NOMO-1 treated with dmso at 0.1 percent for 144 hours (cell line): ENCODE measurements at regions not wholly inside any gene's neighbourhood (a gene's known extent, or its start where the extent isn't known, plus 50 kb on each side); places are given as distances from the start of the nearest gene placed in this dataset.
A peak's percentile ranks its signal among the peaks of the same experiment; 100 is the strongest.

Source experiments
- DNase-seq: peaks from one replicate; lab custom pipeline; 2025; ENCODE audit not compliant: unreplicated experiment; lab: John Stamatoyannopoulos, UW

GRCh38 chr5:124474528-124475215, 271.8 kb downstream of the ZNF608 start:
- DNase-seq: no peak

GRCh38 chr5:124468671-124469411, 277.6 kb downstream of the ZNF608 start:
- no peak for DNase-seq

GRCh38 chr5:124467745-124468144, 278.7 kb downstream of the ZNF608 start:
- DNase-seq: no peak

- DNase-seq: no peak
Observed at GRCh38 chr5:124466011-124466410, 280.4 kb downstream of the ZNF608 start.

DNA sequence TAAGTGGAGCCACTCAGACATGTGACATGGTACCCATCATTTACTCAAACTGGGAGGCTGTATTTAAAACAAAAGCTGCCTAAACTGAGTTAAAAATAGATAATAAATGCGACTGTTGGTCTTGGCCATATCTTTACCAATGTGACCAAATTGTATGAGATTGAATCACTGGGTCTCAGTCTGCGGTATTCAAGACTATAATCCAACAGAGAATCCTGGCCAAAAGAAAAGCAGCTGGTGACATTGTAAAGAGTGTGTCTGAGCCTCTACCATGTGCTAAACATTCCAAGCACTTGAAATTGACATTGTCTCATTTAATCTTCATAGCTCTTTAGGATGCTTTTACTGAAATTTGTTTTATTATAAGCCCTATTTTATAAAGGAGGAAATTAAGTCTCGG, 282.6 kb downstream of the ZNF608 start:
- no peak for DNase-seq

DNA sequence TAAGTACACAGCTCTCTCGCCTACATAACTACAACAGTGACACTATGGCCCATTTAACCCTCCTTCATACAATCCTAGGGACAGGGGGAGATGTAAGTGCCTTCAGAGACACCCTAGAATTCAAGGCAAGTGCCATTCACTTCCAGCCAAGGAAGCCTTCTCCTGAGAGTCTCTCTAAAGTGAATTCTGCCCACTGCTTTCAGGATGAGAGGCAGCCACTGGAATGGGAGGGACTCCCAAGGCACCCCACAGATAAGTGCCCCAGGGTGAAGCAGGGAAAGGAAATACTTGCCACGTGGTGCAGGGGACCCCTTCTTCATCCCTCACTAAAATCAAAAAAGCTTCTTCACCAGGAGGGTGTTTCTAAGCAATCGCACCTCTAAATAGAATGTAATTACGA, 283.7 kb downstream of the ZNF608 start:
- DNase-seq: no peak

- no peak for DNase-seq
Observed at GRCh38 chr5:124461941-124462340, 284.5 kb downstream of the ZNF608 start.

GRCh38 chr5:124461157-124461556, 285.3 kb downstream of the ZNF608 start:
- DNase-seq: no peak

GRCh38 chr5:124460642-124461041, 285.8 kb downstream of the ZNF608 start:
- DNase-seq: no peak

DNA sequence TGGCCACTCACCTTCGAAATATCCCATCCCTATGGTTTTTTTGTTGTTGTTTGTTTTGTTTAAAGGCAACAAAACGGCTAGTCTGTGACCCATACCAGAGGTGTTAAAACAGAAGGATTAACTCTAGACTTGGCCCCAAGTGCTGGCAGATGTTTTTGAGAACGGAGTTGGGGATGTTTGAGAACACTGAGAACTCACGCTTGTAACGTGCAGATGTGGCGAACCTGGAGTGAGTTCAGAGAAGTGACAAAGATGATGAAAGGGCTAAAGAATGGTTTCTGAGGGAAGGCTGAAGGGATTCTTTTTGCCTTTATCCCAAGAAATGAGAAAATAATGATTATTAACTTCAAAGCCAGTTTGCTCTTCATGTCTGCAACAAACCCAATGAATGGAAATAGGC, 286.5 kb downstream of the ZNF608 start:
- DNase-seq: no peak

- DNase-seq: no peak
Observed at GRCh38 chr5:124457901-124458300, 288.5 kb downstream of the ZNF608 start.

DNA sequence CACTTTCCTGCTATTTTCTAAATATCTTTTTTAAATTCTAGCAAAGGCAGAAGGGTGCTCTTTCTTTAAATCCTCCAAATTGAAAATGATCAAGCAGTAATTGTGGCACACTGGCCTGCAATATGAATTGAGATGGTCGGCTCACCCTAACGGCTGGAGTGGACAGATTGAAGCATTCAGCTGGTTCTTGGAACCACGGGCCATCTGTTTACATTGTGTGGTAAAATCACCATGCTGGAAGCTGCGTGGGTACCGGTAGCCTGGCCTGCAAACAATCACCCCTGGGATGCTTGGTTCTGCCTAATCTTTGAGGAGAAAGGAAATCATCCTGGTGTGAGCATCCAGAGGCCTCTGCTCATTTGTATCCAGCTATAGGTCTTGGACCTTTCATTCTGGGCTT, 289.3 kb downstream of the ZNF608 start:
- no peak for DNase-seq

DNA sequence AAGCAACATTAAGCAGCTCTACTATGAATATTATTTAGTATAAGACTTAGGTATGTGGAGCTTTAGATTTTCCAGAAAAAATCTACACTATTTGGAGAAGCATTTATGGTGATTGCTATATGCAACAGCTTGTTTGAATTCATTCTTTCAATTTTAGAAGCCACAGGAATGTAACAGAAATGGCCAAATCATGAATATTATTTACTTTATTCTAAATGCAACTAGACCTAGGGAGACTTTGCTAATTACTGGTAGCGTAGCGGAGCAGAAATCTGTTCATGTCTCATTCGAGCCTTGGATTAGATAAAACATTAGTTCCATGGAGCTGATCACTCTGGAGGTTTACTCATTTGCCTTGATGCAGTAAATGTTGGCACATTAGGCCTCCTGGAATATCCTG, 290.2 kb downstream of the ZNF608 start:
- no peak for DNase-seq

DNA sequence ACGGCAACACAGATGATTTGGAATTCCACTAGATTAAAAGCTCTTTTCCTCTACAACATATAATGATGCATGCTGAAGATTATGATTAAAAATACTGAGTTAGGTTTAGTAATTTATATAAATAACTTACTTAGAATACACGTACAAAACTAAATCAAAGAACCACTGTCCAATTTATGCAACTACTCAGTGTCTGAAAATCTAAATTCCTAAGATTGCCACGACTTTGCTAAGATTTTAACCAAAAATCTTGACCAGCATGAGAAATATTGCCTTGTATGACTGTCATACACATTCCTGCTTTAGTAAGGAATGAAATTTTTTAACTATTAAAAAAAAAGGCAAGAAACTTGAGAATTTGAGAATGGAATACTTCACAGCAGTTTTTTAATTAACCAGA, 292.4 kb downstream of the ZNF608 start:
- no peak for DNase-seq

DNA sequence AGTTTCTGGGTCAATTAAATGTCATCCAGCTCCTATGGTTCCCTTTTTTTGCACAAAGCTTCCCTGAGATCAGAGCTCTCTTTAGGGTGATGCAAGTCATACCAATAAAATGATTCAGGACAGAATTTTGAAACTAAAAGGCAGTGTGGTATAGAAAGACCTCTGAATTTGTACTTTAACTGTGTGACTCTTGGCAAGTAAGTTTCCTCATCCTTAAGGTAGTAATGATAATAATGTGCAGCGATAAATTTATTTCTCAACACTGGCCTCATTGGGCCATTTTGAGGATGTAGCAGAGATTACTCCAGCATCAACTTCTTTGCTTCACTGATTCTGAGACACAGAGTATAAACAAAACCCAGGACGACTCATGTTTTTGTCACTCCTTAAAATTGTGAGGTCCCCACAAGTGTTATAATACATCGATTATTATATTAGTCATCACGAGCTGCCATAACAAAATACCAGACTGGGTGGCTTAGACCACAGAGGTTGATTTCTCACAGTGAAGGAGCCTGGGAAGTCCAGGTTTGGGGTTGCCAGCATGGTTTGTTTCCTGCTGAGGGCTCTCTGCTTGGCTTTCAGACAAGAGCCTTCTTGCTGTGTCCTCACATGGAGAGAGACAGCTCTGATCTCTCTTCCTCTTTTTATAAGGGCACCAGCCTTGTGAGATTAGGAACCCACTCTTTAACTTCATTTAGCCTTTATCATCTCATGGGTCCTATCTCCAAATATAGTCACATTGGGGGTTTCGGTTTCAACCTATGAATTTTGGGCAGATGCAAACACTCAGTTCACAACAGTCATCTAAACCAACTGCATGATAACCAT, 293.0 kb downstream of the ZNF608 start:
- DNase-seq: peak; percentile 24

GRCh38 chr5:124452412-124452811, 294.0 kb downstream of the ZNF608 start:
- DNase-seq: no peak

GRCh38 chr5:124451721-124452383, 294.6 kb downstream of the ZNF608 start:
- DNase-seq: no peak

- no peak for DNase-seq
Observed at GRCh38 chr5:124446120-124446519, 300.3 kb downstream of the ZNF608 start.

GRCh38 chr5:124445070-124445619, 301.3 kb downstream of the ZNF608 start:
- DNase-seq: no peak

- DNase-seq: no peak
Observed at GRCh38 chr5:124444147-124444775, 302.2 kb downstream of the ZNF608 start.

DNA sequence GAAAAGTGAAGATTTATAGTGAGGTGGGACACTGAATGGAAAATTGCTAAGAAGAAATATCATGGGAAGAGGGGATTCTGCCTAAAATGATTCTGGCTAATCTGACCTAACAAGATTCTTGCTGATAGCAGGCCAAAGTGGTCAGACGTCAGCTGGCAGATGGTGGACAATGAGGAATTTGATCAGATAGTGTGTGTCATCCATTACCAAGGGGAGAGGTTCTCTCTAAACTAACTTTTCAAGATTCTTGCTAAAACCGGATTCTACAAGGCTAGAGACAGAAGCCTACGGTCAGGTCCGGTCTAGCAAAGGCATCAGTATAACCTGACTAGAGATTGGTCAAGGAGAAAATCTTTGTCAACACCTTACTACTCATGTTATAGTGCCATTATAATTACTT, 306.0 kb downstream of the ZNF608 start:
- no peak for DNase-seq
